ENCODE measurements at regions not wholly inside any gene's neighbourhood (a gene's known extent, or its start where the extent isn't known, plus 50 kb on each side); places are given as distances from the start of the nearest gene placed in this dataset.

GRCh38 chr13:44024167-44024845 is 144.6 kb downstream of the LACC1 start:
- DNase-seq = no peak

- DNase-seq = no peak
Observed at GRCh38 chr13:44024846-44025195, 145.1 kb downstream of the LACC1 start.

- no peak for DNase-seq
Observed at GRCh38 chr13:44026194-44026593, 146.5 kb downstream of the LACC1 start.

- no peak for DNase-seq
Observed at GRCh38 chr13:44028734-44029133, 149.0 kb downstream of the LACC1 start.

GRCh38 chr13:44030615-44031014 is 150.9 kb downstream of the LACC1 start:
- DNase-seq = no peak

GRCh38 chr13:44031555-44031954 is 151.9 kb downstream of the LACC1 start:
- no peak for DNase-seq

GRCh38 chr13:44032802-44033201 is 153.1 kb downstream of the LACC1 start:
- DNase-seq = no peak

- DNase-seq = no peak
Observed at GRCh38 chr13:44035400-44035799, 155.7 kb downstream of the LACC1 start.

GRCh38 chr13:44040070-44040817 is 160.5 kb downstream of the LACC1 start:
- DNase-seq = no peak

GRCh38 chr13:44040818-44041100 is 161.1 kb downstream of the LACC1 start:
- no peak for DNase-seq

- no peak for DNase-seq
Observed at GRCh38 chr13:44044547-44045179, 165.0 kb downstream of the LACC1 start.

GRCh38 chr13:44045180-44045562 is 165.5 kb downstream of the LACC1 start:
- no peak for DNase-seq

GRCh38 chr13:44046428-44046827 is 166.7 kb downstream of the LACC1 start:
- no peak for DNase-seq

- DNase-seq = peak; percentile 31
Observed at GRCh38 chr13:44048326-44048725, 168.6 kb downstream of the LACC1 start.

GRCh38 chr13:44049081-44049945 is 169.6 kb downstream of the LACC1 start:
- no peak for DNase-seq

- DNase-seq = peak; percentile 66
Observed at GRCh38 chr13:44050450-44051063, 170.9 kb downstream of the LACC1 start.

GRCh38 chr13:44051405-44051804 is 171.7 kb downstream of the LACC1 start:
- no peak for DNase-seq

- DNase-seq = no peak
Observed at GRCh38 chr13:44051918-44052675, 172.4 kb downstream of the LACC1 start.

- DNase-seq = no peak
Observed at GRCh38 chr13:44052780-44053184, 173.1 kb downstream of the LACC1 start.

- no peak for DNase-seq
Observed at GRCh38 chr13:44053208-44053607, 173.5 kb downstream of the LACC1 start.

- DNase-seq = no peak
Observed at GRCh38 chr13:44054525-44054924, 174.8 kb downstream of the LACC1 start.

GRCh38 chr13:44055681-44056080 is 176.0 kb downstream of the LACC1 start:
- DNase-seq = peak; percentile 42

All from hematopoietic multipotent progenitor cell treated with erythropoietin and hydrocortisone succinate and interleukin-3 and kit ligand, for 4 days (in vitro differentiated cells).